ENCODE measurements at regions not wholly inside any gene's neighbourhood (a gene's known extent, or its start where the extent isn't known, plus 50 kb on each side); places are given as distances from the start of the nearest gene placed in this dataset.

- Histone ChIP-seq H3K4me3 (replicated peaks in 1 of 3; ENCODE audit: insufficient read depth in 1 of 3, low read depth in 2 of 3, low read length in 3 of 3) (peak overlapping the region in 2 of 3 experiments; percentile 7; a peak in 2 of 6 replicates), H3K4me1 (ENCODE audit: insufficient read depth, low read length) (peaks cover 84% of the 10 kb centered on the region), H3K27ac (ENCODE audit: extremely low read length, insufficient read depth, low read length) (peak overlapping the region; percentile 74), H3K27me3 (ENCODE audit: control insufficient read depth in 1 of 2, insufficient read depth in 2 of 2, low read length in 2 of 2) (no peaks in the 10 kb centered on the region), H3K9ac (ENCODE audit: insufficient read depth, low read depth, low read length) (peak overlapping the region; percentile 55), H3K36me3 (replicated peaks in 1 of 2; ENCODE audit: control insufficient read depth in 1 of 2, insufficient read depth in 2 of 2, low read length in 2 of 2) (no peaks in the 10 kb centered on the region), H3K9me3 (ENCODE audit: low read length) (no peaks in the 10 kb centered on the region), H3K79me2 (ENCODE audit: insufficient read depth, low read length) (no peaks in the 10 kb centered on the region), H3K4me2 (ENCODE audit: low read depth, low read length) (peak overlapping the region; percentile 63), H4K20me1 (ENCODE audit: insufficient read depth, low read length) (no peaks in the 10 kb centered on the region), H2AFZ (ENCODE audit: low read length) (no peak overlapping the region)
- FAIRE-seq: peak; percentile 60
- ATAC-seq: peak; percentile 77
- DNase-seq (ENCODE audit: low spot score): peak; percentile 91
- BruUV-seq (replicated peaks): no TSS peak
- in situ Hi-C loops (cut with HindIII; ENCODE audit: extremely low pct_ligation_motif_present, low pct_unique_long_range_greater_than_20kb): no loop called here
- POLR2A ChIA-PET: interaction anchor here (0.6 to 1.0 kb wide), 6 partner anchors 14 to 162 kb away, joined by 3 to 4 read pairs (median 3); no protein-coding TSS in a partner anchor
- CTCF ChIA-PET (ENCODE audit: low intra/inter-chr PET ratio, low total read pairs): no interaction called here
- intact Hi-C loops (cut with micrococcal nuclease; ENCODE audit: unreplicated experiment): loop anchor here (1.0 kb wide), 2 partner anchors 8 to 58 kb away; no protein-coding TSS in a partner anchor
- WGBS (ENCODE audit: low lambda C conversion rate): 12% methylated on average over 6 of the region's 6 CpGs
- TF ChIP-seq ZNF414 (CRISPR knock-in tag; IDR thresholded peaks at IDR 0.05) (no peak), ZNF138 (CRISPR knock-in tag; IDR thresholded peaks at IDR 0.05; ENCODE audit: low read depth) (no peak), CREB1 (IDR thresholded peaks at IDR 0.05) (peak; percentile 46; the same call in 1 of the 2 replicates), CREB1 (CRISPR knock-in tag; IDR thresholded peaks at IDR 0.05) (peak; percentile 86), ZBTB20 (CRISPR knock-in tag; IDR thresholded peaks at IDR 0.05; ENCODE audit: borderline replicate concordance, low read depth) (peak; percentile 80; the same call in 1 of the 2 replicates), TBP (CRISPR knock-in tag; IDR thresholded peaks at IDR 0.05) (no peak), ATF3 (CRISPR knock-in tag; IDR thresholded peaks at IDR 0.05) (peak; percentile 96), ZNF879 (CRISPR knock-in tag; IDR thresholded peaks at IDR 0.05) (no peak), CBFB (CRISPR knock-in tag; IDR thresholded peaks at IDR 0.05) (no peak), ZNF564 (CRISPR knock-in tag; IDR thresholded peaks at IDR 0.05) (no peak), ARID4A (CRISPR knock-in tag; IDR thresholded peaks at IDR 0.05; ENCODE audit: borderline replicate concordance) (no peak), SP2 (CRISPR knock-in tag; IDR thresholded peaks at IDR 0.05) (no peak)
Observed at GRCh38 chr6:47134476-47135189, 92.5 kb upstream of the ADGRF1 start.
